RPMI8226 (cell line): ENCODE measurements at regions not wholly inside any gene's neighbourhood (a gene's known extent, or its start where the extent isn't known, plus 50 kb on each side); places are given as distances from the start of the nearest gene placed in this dataset.
"Not testable (repeated sequence)": the region's sequence is repeated elsewhere in the genome, so short reads cannot be mapped to it uniquely, and the experiment has no call there.

Experiments
- DNase-seq: peaks from one replicate; pipeline ENCODE4 v3.0.0-alpha.2; 2015

GRCh38 chr17:30580916-30581315 lies 103.7 kb downstream of the GOSR1 start:
- DNase-seq: no peak

GRCh38 chr17:30579610-30580315 lies 102.6 kb downstream of the GOSR1 start:
- DNase-seq: no peak

- not testable (repeated sequence) for DNase-seq
Observed at GRCh38 chr17:30578015-30578717, 101.0 kb downstream of the GOSR1 start.
